Neutrophil (primary cell): ENCODE measurements at regions not wholly inside any gene's neighbourhood (a gene's known extent, or its start where the extent isn't known, plus 50 kb on each side); places are given as distances from the start of the nearest gene placed in this dataset.

Experiments used
- H3K27ac ChIP-seq: fragments of 200-600 bp; sonication (generic); 2 replicates; pipeline ENCODE4 v1.5.1; 2016; ENCODE audit warnings: mild to moderate bottlenecking, moderate library complexity
- H3K27me3 ChIP-seq: fragments of 200-600 bp; sonication (generic); 2 replicates; pipeline ENCODE4 v1.6.0; 2016; ENCODE audit warnings: mild to moderate bottlenecking
- H3K36me3 ChIP-seq: fragments of 200-600 bp; sonication (generic); 2 replicates; pipeline ENCODE4 v1.5.1; 2017
- H3K4me1 ChIP-seq, 2 experiments: fragments of 200-600 bp in 1 of 2; sonication (generic) in 1 of 2; 1 replicate in 1 of 2; 2 replicates in 1 of 2; pipeline versions ENCODE4 v1.5.1 to v1.6.1; 2013 to 2016; ENCODE audit warnings: low read depth in 1 of 2, low read length in 1 of 2, mild to moderate bottlenecking in 1 of 2, moderate library complexity in 1 of 2; ENCODE audit not compliant: control insufficient read depth in 1 of 2, insufficient read depth in 1 of 2
- H3K4me3 ChIP-seq, 2 experiments: fragments of 200-600 bp in 1 of 2; sonication (generic) in 1 of 2; 1 replicate in 1 of 2; 2 replicates in 1 of 2; pipeline ENCODE4 v1.5.1; 2013 to 2016; ENCODE audit warnings: low read depth in 1 of 2, low read length in 1 of 2, mild to moderate bottlenecking in 1 of 2, moderate library complexity in 1 of 2
- H3K9me3 ChIP-seq: fragments of 200-600 bp; sonication (generic); 2 replicates; pipeline ENCODE4 v1.5.1; 2016
- TF ChIP-seq, protein P1 (sequence below): fragments of 200-600 bp; sonication (generic); IDR thresholded peaks from 2 replicates; pipeline ENCODE4 v1.5.1; 2016; ENCODE audit warnings: antibody characterized with exemption

DNA sequence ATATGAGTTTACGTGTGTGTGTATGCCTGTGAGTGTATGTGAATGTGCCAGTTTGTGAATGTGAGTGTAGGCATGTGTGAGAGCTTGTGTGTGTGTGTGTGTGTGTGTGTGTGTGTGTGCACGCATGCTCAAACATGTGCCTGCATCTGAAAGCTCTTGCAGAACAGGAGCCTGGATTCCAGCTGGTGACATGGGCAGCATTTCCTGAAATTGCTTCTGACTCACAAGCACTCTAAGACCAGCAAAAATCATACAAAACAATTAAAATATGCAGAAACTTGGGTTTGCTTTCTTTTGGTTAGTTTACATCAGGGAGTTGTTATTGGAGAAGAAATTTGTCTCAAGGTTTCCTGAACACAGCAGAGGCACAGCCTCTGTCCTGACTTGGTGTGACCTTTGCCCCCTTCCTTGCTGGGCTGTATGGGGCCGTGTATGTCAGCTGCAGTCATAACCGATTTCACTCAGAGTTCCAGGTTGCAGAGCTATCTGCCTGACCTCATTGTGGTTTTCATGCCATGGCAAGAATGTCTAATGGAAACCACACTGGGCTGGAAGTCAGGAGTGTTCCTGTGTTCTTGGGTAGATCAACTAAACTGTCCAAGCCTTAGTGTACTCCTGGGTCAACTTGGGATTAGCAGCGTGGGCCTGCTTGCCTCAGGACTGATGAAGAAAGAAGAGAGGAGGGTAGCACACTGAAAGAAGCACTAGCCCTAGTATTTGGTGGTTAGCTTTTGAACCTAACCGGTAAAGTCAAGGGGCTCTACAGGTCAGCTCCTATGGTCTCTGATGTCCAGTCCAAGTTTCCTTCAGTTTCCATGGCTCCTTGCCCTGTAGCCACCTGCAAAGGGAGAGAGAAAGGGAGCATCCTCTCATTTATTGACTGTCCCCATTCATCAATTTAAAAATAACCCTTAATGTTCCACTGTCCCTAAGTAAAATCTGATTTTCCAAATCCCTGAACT lies 143.7 kb downstream of the SNX19 start:
- Histone ChIP-seq H3K9me3 (no peaks in the 10 kb centered on the region), H3K4me3 (no peak overlapping the region), H3K27ac (no peak overlapping the region), H3K4me1 (no peaks in the 10 kb centered on the region), H3K27me3 (no peaks in the 10 kb centered on the region), H3K36me3 (no peaks in the 10 kb centered on the region)
- TF ChIP-seq, protein P1, sequence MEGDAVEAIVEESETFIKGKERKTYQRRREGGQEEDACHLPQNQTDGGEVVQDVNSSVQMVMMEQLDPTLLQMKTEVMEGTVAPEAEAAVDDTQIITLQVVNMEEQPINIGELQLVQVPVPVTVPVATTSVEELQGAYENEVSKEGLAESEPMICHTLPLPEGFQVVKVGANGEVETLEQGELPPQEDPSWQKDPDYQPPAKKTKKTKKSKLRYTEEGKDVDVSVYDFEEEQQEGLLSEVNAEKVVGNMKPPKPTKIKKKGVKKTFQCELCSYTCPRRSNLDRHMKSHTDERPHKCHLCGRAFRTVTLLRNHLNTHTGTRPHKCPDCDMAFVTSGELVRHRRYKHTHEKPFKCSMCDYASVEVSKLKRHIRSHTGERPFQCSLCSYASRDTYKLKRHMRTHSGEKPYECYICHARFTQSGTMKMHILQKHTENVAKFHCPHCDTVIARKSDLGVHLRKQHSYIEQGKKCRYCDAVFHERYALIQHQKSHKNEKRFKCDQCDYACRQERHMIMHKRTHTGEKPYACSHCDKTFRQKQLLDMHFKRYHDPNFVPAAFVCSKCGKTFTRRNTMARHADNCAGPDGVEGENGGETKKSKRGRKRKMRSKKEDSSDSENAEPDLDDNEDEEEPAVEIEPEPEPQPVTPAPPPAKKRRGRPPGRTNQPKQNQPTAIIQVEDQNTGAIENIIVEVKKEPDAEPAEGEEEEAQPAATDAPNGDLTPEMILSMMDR = no peak

DNA sequence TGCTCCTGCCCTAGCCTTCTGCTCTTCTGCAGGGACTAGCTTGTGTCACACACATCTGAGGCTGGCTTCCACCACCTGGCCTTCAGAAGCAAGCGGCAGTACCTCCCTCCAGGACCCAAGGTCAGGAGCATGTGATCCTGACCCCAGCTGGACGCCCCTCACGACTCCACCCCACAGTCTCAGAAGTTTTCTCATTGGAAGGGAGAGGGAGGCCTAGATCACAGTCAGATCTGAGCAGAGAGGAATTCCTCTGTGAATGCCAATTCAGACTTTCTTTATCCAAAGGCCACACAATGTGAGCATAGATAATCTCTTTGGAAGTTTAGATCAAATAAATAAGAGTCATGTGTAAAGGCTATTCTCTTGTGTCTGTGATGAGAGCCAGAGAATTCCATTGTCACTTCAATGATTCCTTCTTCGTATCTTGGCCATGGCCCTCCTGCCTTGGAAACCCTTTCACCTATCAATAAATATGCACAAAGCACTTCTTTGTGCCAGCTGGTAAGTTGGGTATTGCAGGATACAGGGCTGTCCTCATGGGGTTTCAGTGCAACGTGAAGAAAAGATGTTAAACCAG lies 142.9 kb downstream of the SNX19 start:
- no peaks in the 10 kb centered on the region for H3K4me1 ChIP-seq
- TF ChIP-seq, protein P1 = no peak
- no peak overlapping the region for H3K27ac ChIP-seq
- no peak overlapping the region for H3K4me3 ChIP-seq
- no peaks in the 10 kb centered on the region for H3K9me3 ChIP-seq
- H3K36me3 ChIP-seq = no peaks in the 10 kb centered on the region
- no peaks in the 10 kb centered on the region for H3K27me3 ChIP-seq

DNA sequence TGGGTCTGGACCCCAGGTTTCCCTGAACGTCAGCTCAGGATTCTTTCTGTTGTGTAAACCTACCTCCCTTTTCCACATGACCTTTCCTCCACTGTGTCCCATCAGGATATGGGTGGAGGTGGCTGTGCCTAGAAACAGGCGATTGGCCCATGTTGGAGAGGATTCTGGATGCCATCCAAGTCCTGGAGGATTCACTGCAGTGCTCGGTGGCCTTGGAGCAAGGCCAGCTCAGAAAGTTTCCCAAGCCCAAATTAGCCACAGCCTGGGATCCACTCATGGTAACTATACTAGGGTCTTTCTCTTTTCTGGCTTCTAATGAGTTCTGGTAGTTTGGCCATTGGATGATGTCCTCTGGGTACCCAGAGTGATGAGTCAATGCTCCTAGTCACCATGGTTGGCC lies 141.6 kb downstream of the SNX19 start:
- Histone ChIP-seq H3K27ac (no peak overlapping the region), H3K4me3 (no peak overlapping the region)

DNA sequence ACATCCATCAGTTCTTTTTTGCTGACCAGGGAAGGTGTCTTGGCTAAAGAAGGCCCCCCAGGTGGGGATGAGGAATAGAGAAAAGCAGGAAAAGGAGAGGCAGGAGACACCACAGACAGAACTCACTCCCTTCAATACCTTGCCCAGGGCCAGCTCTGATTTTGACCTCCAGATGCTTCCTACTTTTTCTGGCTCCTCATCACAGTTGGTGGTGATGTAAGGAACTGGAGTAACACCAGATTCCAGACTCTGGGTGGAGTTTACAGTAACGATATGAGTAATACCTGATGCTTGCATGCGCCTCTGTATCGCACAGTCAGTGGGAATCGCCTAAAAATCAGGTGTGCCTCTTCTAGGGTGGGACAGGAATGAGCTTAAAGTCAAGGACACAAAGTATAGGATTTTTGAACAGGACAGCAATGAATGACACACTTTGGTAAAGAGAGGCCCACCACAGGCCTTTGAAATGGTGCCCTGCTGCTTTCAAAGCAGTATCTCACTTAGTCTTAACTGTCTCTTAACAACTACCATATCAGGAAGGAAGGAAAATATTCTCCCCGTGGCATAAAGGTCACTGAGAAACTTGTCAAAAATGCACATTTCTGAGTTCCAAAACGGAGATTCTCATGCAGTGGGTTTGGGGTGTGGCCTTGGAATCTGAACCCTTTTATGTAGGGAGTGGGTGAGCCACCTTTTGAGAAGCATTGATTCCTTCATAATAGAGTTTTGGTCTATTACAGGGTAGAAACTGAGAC lies 140.8 kb downstream of the SNX19 start:
- Histone ChIP-seq H3K36me3 (no peaks in the 10 kb centered on the region), H3K27ac (no peak overlapping the region), H3K9me3 (no peaks in the 10 kb centered on the region), H3K4me3 (no peak overlapping the region), H3K4me1 (no peaks in the 10 kb centered on the region), H3K27me3 (no peaks in the 10 kb centered on the region)
- TF ChIP-seq, protein P1 = no peak

More for the DNA sequence above, 141.6 kb downstream of the SNX19 start:
- Histone ChIP-seq H3K4me1 (no peaks in the 10 kb centered on the region), H3K36me3 (no peaks in the 10 kb centered on the region), H3K9me3 (no peaks in the 10 kb centered on the region), H3K27me3 (no peaks in the 10 kb centered on the region)
- TF ChIP-seq, protein P1 = no peak

DNA sequence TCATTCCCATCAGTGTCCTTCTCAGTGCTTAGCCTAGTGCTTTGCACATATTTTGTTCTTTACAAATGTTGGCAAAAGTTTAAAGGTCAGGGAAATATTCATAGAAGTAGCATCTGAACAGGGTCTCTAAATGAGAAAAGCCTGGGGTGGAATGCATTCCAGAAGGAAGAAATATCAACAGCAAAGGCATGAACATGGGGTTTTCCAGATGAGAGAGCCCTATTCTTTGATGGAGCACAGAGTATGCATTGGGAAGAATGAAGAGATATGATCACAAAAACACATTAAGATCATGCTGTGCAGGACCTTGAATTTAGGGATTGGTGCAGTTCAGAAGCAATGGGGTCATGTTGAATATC lies 140.2 kb downstream of the SNX19 start:
- Histone ChIP-seq H3K4me3 (no peak overlapping the region), H3K9me3 (no peaks in the 10 kb centered on the region), H3K27ac (no peak overlapping the region), H3K27me3 (no peaks in the 10 kb centered on the region), H3K4me1 (no peaks in the 10 kb centered on the region), H3K36me3 (no peaks in the 10 kb centered on the region)
- TF ChIP-seq, protein P1 = no peak
